ENCODE measurements at regions not wholly inside any gene's neighbourhood (a gene's known extent, or its start where the extent isn't known, plus 50 kb on each side); places are given as distances from the start of the nearest gene placed in this dataset.

DNA sequence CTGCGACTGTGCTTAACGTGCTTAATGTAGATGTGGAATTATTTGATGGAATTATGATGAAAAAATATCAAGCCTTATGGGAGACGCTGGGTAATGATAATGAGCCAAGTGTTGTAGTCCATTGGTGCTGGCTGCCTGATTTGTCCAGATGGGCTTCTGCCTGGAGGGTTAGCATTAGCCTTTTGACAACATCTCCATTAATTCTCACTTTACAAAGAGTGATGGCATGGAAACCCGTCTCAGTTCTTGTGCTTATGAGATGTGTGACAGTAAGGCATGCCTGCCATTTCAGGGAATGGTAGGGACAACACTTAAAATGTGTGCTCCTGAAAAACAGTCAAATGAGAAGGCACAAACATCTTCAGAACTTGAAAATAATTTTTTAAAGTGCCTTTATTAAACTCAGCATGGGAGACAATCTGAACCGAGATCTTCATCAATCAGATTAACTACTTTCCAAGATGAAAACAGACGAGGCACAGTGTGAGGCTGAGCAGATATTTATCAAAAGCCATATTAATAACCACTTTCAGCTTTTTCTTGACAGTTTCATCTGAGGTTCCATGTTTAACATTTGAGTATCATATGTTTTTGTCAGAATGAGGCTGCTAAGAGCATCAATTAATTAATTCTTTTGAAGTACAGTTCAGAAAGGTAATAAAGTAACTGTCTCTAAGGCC is 473.1 kb downstream of the NXPH1 start:
- no peak for DNase-seq
- intact Hi-C loops (cut with DNase I), result no loop called here
- Histone ChIP-seq H3K9me3 (no peaks in the 10 kb centered on the region), H3K4me1 (no peaks in the 10 kb centered on the region), H3K27me3 (no peaks in the 10 kb centered on the region), H3K27ac (no peak overlapping the region), H3K36me3 (replicated peaks in 1 of 2; ENCODE audit: insufficient read depth in 1 of 2, low read depth in 2 of 2) (no peaks in the 10 kb centered on the region), H3K4me3 (no peak overlapping the region)
- ATAC-seq, result no peak
- WGBS, 2 donors, result 53 to 54% methylated on average over 6 of the region's 6 CpGs
- TF ChIP-seq POLR2A (IDR thresholded peaks at IDR 0.05), result no peak
- TF ChIP-seq, protein P1, sequence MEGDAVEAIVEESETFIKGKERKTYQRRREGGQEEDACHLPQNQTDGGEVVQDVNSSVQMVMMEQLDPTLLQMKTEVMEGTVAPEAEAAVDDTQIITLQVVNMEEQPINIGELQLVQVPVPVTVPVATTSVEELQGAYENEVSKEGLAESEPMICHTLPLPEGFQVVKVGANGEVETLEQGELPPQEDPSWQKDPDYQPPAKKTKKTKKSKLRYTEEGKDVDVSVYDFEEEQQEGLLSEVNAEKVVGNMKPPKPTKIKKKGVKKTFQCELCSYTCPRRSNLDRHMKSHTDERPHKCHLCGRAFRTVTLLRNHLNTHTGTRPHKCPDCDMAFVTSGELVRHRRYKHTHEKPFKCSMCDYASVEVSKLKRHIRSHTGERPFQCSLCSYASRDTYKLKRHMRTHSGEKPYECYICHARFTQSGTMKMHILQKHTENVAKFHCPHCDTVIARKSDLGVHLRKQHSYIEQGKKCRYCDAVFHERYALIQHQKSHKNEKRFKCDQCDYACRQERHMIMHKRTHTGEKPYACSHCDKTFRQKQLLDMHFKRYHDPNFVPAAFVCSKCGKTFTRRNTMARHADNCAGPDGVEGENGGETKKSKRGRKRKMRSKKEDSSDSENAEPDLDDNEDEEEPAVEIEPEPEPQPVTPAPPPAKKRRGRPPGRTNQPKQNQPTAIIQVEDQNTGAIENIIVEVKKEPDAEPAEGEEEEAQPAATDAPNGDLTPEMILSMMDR (IDR thresholded peaks at IDR 0.05), result no peak

DNA sequence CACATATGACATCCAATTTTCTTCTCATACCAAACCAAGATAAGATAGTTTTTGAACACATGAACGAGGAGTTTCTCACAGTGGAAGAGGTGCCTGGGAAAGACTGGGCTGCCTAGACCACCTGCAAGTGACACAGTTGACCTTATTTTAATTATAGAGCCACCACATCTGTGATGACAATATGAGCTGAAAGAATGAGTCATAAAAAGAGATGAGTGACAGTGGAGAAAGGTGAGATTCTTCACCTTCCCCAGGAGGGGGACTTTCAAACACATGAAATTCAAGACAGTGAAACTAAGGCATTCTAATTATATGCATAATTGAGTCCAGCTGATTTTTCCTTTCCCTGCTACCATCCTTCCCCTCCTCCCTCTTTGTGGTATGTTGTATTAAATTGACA is 475.5 kb downstream of the NXPH1 start:
- intact Hi-C loops (cut with DNase I), result no loop called here
- H3K9me3 ChIP-seq, result no peaks in the 10 kb centered on the region
- 36 to 42% methylated on average over 1 of the region's 1 CpG for WGBS, 2 donors
- H3K4me3 ChIP-seq, result no peak overlapping the region
- no peaks in the 10 kb centered on the region for H3K27me3 ChIP-seq
- TF ChIP-seq, protein P1 (IDR thresholded peaks at IDR 0.05), result no peak
- TF ChIP-seq POLR2A (IDR thresholded peaks at IDR 0.05), result no peak
- H3K4me1 ChIP-seq, result no peaks in the 10 kb centered on the region
- DNase-seq, result no peak
- no peaks in the 10 kb centered on the region for H3K36me3 ChIP-seq (replicated peaks in 1 of 2; ENCODE audit: insufficient read depth in 1 of 2, low read depth in 2 of 2)
- no peak overlapping the region for H3K27ac ChIP-seq
- no peak for ATAC-seq

DNA sequence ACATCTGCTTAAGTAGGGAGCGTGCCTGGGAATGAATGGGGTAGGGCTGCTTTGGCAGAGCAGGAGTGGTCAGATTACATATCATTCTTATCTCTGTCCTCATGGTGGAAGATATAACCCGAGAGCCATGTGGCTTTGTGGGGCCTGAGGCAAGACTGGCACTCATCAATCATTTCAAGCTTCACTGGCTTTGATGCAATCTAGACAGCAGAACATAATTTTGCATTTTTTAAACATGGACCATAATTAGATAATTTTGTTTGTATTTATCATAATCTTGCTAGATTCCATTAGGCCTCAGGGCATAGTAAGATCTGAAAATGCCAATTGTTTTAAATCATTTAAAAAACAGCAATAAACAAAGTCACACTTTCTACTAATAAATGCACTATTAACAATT is 480.3 kb downstream of the NXPH1 start:
- H3K27me3 ChIP-seq, result no peaks in the 10 kb centered on the region
- no peaks in the 10 kb centered on the region for H3K9me3 ChIP-seq
- H3K27ac ChIP-seq, result no peak overlapping the region
- 18 to 40% methylated on average over 2 of the region's 2 CpGs for WGBS, 2 donors
- no peaks in the 10 kb centered on the region for H3K4me1 ChIP-seq
- DNase-seq, result no peak
- TF ChIP-seq, protein P1 (IDR thresholded peaks at IDR 0.05), result no peak
- no peaks in the 10 kb centered on the region for H3K36me3 ChIP-seq (replicated peaks in 1 of 2; ENCODE audit: insufficient read depth in 1 of 2, low read depth in 2 of 2)
- H3K4me3 ChIP-seq, result no peak overlapping the region
- no peak for ATAC-seq
- intact Hi-C loops (cut with DNase I), result no loop called here

DNA sequence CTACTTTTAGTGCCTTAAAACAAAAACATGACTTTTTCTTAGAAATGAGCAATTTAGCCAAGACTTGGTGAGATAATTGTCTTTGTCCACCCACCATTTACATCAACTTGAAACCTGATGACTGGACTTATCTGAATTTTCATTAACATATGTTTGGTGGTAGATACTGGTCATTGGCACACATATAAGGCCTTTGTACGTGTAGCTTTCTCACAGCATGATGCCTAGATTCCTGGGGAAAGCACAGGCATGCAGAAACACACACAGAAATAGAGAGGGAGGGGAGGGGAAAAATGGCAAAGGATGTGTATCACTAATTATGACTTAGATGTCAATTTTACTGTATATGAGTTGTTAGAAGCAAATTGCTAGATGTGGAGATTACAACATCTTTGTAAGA is 488.4 kb downstream of the NXPH1 start:
- Histone ChIP-seq H3K27ac (no peak overlapping the region), H3K36me3 (replicated peaks in 1 of 2; ENCODE audit: insufficient read depth in 1 of 2, low read depth in 2 of 2) (no peaks in the 10 kb centered on the region), H3K4me3 (no peak overlapping the region), H3K4me1 (no peaks in the 10 kb centered on the region), H3K9me3 (no peaks in the 10 kb centered on the region), H3K27me3 (no peaks in the 10 kb centered on the region)
- intact Hi-C loops (cut with DNase I), result no loop called here
- DNase-seq (no peak), ATAC-seq (no peak)
- WGBS, 2 donors, result 24 to 32% methylated on average over 1 of the region's 1 CpG
- TF ChIP-seq, protein P1 (IDR thresholded peaks at IDR 0.05), result no peak
- no peak for TF ChIP-seq POLR2A (IDR thresholded peaks at IDR 0.05)

DNA sequence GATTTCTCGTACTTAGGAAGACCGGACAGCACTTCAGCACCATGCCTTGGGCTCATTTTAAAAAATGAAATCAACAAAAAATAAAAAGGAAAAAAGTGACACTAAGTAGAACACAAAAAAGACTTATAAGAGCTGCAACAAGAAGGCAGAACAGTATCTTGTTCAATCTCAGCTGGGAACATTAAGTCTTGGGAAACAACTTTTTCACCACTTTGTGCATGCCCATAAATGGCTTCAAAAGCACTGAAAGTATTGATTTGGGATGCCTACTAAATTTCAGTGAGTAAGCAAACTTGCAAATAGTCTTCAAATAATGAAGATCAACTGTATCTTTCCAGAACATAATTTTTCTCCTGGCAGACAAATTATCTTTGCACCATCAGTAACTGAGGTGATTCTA is 489.3 kb downstream of the NXPH1 start:
- Histone ChIP-seq H3K9me3 (no peaks in the 10 kb centered on the region), H3K4me1 (no peaks in the 10 kb centered on the region), H3K36me3 (replicated peaks in 1 of 2; ENCODE audit: insufficient read depth in 1 of 2, low read depth in 2 of 2) (no peaks in the 10 kb centered on the region), H3K27ac (no peak overlapping the region), H3K4me3 (no peak overlapping the region), H3K27me3 (no peaks in the 10 kb centered on the region)
- ATAC-seq (no peak), DNase-seq (no peak)
- WGBS, 2 donors, result 81 to 83% methylated on average over 2 of the region's 2 CpGs
- intact Hi-C loops (cut with DNase I), result no loop called here
- TF ChIP-seq, protein P1 (IDR thresholded peaks at IDR 0.05), result no peak
- no peak for TF ChIP-seq POLR2A (IDR thresholded peaks at IDR 0.05)
